A673 (cell line): ENCODE measurements at regions not wholly inside any gene's neighbourhood (a gene's known extent, or its start where the extent isn't known, plus 50 kb on each side); places are given as distances from the start of the nearest gene placed in this dataset.

ENCODE experiments used
- EZH2 ChIP-seq: fragments of 200-600 bp; sonication (generic); IDR thresholded peaks from 2 replicates; pipeline ENCODE4 v1.6.1; 2017; ENCODE audit warnings: borderline replicate concordance, low read depth, mild to moderate bottlenecking, mixed read lengths, antibody characterized with exemption, low read length; ENCODE audit not compliant: poor library complexity, severe bottlenecking
- TF ChIP-seq, protein P1 (sequence below): fragments of 300-800, 200-600 bp; sonication (generic); conservative IDR thresholded peaks from 2 replicates; pipeline ENCODE4 v1.5.1; 2017; ENCODE audit warnings: low read depth, mild to moderate bottlenecking, antibody characterized with exemption, low read length, moderate library complexity, mixed read lengths

DNA sequence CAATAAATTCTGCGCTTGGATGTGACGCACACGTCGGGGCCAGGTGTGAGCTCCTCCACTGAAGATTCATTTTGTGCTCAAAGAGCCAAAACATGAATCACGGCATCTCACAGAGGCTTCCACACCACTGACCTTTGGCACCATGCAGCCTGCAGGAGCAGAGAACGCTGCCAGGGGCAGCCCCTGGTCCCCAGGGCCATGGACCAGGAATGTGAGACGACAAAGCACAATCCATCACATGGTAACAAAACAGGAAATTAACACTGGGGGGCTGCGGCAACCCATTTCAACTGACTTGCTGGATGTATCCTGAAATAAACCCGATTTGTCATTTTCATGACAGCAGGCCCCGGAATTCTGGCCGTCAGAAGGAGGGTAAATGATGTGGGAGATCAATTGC, 167.5 kb upstream of the IGF1R start:
- TF ChIP-seq, protein P1, sequence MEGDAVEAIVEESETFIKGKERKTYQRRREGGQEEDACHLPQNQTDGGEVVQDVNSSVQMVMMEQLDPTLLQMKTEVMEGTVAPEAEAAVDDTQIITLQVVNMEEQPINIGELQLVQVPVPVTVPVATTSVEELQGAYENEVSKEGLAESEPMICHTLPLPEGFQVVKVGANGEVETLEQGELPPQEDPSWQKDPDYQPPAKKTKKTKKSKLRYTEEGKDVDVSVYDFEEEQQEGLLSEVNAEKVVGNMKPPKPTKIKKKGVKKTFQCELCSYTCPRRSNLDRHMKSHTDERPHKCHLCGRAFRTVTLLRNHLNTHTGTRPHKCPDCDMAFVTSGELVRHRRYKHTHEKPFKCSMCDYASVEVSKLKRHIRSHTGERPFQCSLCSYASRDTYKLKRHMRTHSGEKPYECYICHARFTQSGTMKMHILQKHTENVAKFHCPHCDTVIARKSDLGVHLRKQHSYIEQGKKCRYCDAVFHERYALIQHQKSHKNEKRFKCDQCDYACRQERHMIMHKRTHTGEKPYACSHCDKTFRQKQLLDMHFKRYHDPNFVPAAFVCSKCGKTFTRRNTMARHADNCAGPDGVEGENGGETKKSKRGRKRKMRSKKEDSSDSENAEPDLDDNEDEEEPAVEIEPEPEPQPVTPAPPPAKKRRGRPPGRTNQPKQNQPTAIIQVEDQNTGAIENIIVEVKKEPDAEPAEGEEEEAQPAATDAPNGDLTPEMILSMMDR = no peak
- TF ChIP-seq EZH2 = no peak
